ENCODE measurements at regions not wholly inside any gene's neighbourhood (a gene's known extent, or its start where the extent isn't known, plus 50 kb on each side); places are given as distances from the start of the nearest gene placed in this dataset.

GRCh38 chr5:160492565-160492964 is 70.9 kb downstream of the PTTG1 start:
- H3K79me2 ChIP-seq = no peaks in the 10 kb centered on the region
- no peak for DNase-seq (ENCODE audit: low spot score)
- H3K9me2 ChIP-seq (replicated peaks; ENCODE audit: insufficient read depth) = no peaks in the 10 kb centered on the region
- no peaks in the 10 kb centered on the region for H3K27me3 ChIP-seq
- no peaks in the 10 kb centered on the region for H3K36me3 ChIP-seq (replicated peaks; ENCODE audit: insufficient read depth, low read depth)
- H4K20me1 ChIP-seq (ENCODE audit: insufficient read depth, poor library complexity, severe bottlenecking) = no peaks in the 10 kb centered on the region
- TF ChIP-seq EZH2 (IDR thresholded peaks at IDR 0.05; ENCODE audit: borderline replicate concordance) (no peak), EZH2phosphoT487 (IDR thresholded peaks at IDR 0.05; ENCODE audit: low read depth, severe bottlenecking, unreplicated experiment) (no peak)
- TF ChIP-seq, protein P1, sequence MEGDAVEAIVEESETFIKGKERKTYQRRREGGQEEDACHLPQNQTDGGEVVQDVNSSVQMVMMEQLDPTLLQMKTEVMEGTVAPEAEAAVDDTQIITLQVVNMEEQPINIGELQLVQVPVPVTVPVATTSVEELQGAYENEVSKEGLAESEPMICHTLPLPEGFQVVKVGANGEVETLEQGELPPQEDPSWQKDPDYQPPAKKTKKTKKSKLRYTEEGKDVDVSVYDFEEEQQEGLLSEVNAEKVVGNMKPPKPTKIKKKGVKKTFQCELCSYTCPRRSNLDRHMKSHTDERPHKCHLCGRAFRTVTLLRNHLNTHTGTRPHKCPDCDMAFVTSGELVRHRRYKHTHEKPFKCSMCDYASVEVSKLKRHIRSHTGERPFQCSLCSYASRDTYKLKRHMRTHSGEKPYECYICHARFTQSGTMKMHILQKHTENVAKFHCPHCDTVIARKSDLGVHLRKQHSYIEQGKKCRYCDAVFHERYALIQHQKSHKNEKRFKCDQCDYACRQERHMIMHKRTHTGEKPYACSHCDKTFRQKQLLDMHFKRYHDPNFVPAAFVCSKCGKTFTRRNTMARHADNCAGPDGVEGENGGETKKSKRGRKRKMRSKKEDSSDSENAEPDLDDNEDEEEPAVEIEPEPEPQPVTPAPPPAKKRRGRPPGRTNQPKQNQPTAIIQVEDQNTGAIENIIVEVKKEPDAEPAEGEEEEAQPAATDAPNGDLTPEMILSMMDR (IDR thresholded peaks at IDR 0.05; ENCODE audit: poor library complexity) = no peak
- no peak overlapping the region for H3K4me3 ChIP-seq
- H2AFZ ChIP-seq = no peak overlapping the region
- H3K4me2 ChIP-seq = no peak overlapping the region
- H3K4me1 ChIP-seq (ENCODE audit: insufficient read depth) = no peaks in the 10 kb centered on the region
- WGBS (ENCODE audit: low lambda C conversion rate, missing lambda C conversion rate) = 70% methylated on average over 1 of the region's 1 CpG
- H3K27ac ChIP-seq = no peak overlapping the region
- H3K9me3 ChIP-seq (ENCODE audit: low read depth) = no peaks in the 10 kb centered on the region

DNA sequence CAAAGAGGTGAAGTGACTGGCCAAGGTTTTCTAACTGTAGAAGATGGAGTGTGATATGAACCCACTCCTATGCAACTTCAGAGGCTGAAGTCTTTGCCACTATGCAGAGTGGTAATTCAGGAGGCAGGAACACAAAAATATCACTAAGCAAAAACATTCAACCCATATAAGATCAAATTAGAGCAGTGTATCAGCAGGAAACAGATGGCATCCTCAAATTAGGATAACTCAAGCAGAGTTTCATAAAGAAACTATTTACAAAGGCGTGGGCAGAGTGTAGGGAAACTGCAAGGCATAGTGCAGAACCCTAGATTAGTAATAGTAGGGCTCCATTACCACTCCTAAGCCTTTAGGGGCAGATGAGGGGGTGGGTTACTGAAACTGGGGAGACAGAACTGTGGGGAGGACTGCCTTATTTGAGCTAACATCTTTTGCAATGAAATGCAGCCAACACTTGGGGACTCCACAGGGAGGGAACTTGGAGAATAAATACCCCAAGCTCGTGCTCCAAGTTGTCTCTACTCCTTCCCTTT is 72.2 kb downstream of the PTTG1 start:
- TF ChIP-seq EZH2 (IDR thresholded peaks at IDR 0.05; ENCODE audit: borderline replicate concordance) (no peak), EZH2phosphoT487 (IDR thresholded peaks at IDR 0.05; ENCODE audit: low read depth, severe bottlenecking, unreplicated experiment) (no peak)
- TF ChIP-seq, protein P1 (IDR thresholded peaks at IDR 0.05; ENCODE audit: poor library complexity) = no peak
- Histone ChIP-seq H3K79me2 (no peaks in the 10 kb centered on the region), H2AFZ (no peak overlapping the region), H3K36me3 (replicated peaks; ENCODE audit: insufficient read depth, low read depth) (no peaks in the 10 kb centered on the region), H3K9me2 (replicated peaks; ENCODE audit: insufficient read depth) (no peaks in the 10 kb centered on the region), H4K20me1 (ENCODE audit: insufficient read depth, poor library complexity, severe bottlenecking) (no peaks in the 10 kb centered on the region), H3K4me2 (no peak overlapping the region), H3K4me3 (no peak overlapping the region), H3K9me3 (ENCODE audit: low read depth) (no peaks in the 10 kb centered on the region), H3K4me1 (ENCODE audit: insufficient read depth) (no peaks in the 10 kb centered on the region), H3K27ac (no peak overlapping the region), H3K27me3 (no peaks in the 10 kb centered on the region)
- 68% methylated on average over 2 of the region's 2 CpGs for WGBS (ENCODE audit: low lambda C conversion rate, missing lambda C conversion rate)
- DNase-seq (ENCODE audit: low spot score) = no peak

DNA sequence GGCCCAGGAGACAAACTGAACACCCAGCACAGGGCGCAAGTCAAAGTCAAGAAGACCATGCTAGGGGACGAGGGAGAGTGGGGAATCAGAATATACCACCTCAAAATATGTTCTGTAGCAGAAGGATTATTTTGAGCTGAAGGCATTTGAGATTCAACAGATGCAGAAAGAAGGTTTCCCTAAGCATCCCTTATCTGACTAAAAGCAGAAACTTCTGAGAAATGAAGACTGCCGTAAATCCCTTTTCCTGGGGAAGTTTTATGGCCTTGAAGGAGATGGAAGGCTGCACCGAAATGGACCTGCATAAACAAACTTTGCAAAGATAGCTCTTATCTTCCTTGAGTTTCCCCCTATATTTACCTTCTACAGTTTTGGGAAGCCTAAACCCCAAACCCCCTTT is 72.8 kb downstream of the PTTG1 start:
- Histone ChIP-seq H3K27ac (no peak overlapping the region), H3K9me3 (ENCODE audit: low read depth) (no peaks in the 10 kb centered on the region), H3K9me2 (replicated peaks; ENCODE audit: insufficient read depth) (no peaks in the 10 kb centered on the region), H3K4me1 (ENCODE audit: insufficient read depth) (no peaks in the 10 kb centered on the region), H3K4me3 (no peak overlapping the region), H2AFZ (no peak overlapping the region), H3K4me2 (no peak overlapping the region), H3K27me3 (no peaks in the 10 kb centered on the region), H4K20me1 (ENCODE audit: insufficient read depth, poor library complexity, severe bottlenecking) (no peaks in the 10 kb centered on the region), H3K79me2 (no peaks in the 10 kb centered on the region), H3K36me3 (replicated peaks; ENCODE audit: insufficient read depth, low read depth) (no peaks in the 10 kb centered on the region)
- no peak for DNase-seq (ENCODE audit: low spot score)
- 41% methylated on average over 4 of the region's 4 CpGs for WGBS (ENCODE audit: low lambda C conversion rate, missing lambda C conversion rate)
- TF ChIP-seq, protein P1 (IDR thresholded peaks at IDR 0.05; ENCODE audit: poor library complexity) = no peak
- no peak for TF ChIP-seq EZH2phosphoT487 (IDR thresholded peaks at IDR 0.05; ENCODE audit: low read depth, severe bottlenecking, unreplicated experiment)
- TF ChIP-seq EZH2 (IDR thresholded peaks at IDR 0.05; ENCODE audit: borderline replicate concordance) = no peak

GRCh38 chr5:160496334-160496733 is 74.7 kb downstream of the PTTG1 start:
- no peak overlapping the region for H2AFZ ChIP-seq
- no peaks in the 10 kb centered on the region for H3K9me3 ChIP-seq (ENCODE audit: low read depth)
- H3K79me2 ChIP-seq = no peaks in the 10 kb centered on the region
- no peak for TF ChIP-seq EZH2 (IDR thresholded peaks at IDR 0.05; ENCODE audit: borderline replicate concordance)
- no peak for TF ChIP-seq EZH2phosphoT487 (IDR thresholded peaks at IDR 0.05; ENCODE audit: low read depth, severe bottlenecking, unreplicated experiment)
- TF ChIP-seq, protein P1 (IDR thresholded peaks at IDR 0.05; ENCODE audit: poor library complexity) = no peak
- no peak overlapping the region for H3K4me2 ChIP-seq
- H3K27me3 ChIP-seq = no peaks in the 10 kb centered on the region
- H3K9me2 ChIP-seq (replicated peaks; ENCODE audit: insufficient read depth) = no peaks in the 10 kb centered on the region
- H3K4me3 ChIP-seq = no peak overlapping the region
- DNase-seq (ENCODE audit: low spot score) = no peak
- H3K27ac ChIP-seq = no peak overlapping the region
- no peaks in the 10 kb centered on the region for H4K20me1 ChIP-seq (ENCODE audit: insufficient read depth, poor library complexity, severe bottlenecking)
- no peaks in the 10 kb centered on the region for H3K36me3 ChIP-seq (replicated peaks; ENCODE audit: insufficient read depth, low read depth)
- no peaks in the 10 kb centered on the region for H3K4me1 ChIP-seq (ENCODE audit: insufficient read depth)
- 91% methylated on average over 6 of the region's 6 CpGs for WGBS (ENCODE audit: low lambda C conversion rate, missing lambda C conversion rate)
